ENCODE measurements at regions not wholly inside any gene's neighbourhood (a gene's known extent, or its start where the extent isn't known, plus 50 kb on each side); places are given as distances from the start of the nearest gene placed in this dataset.

DNA sequence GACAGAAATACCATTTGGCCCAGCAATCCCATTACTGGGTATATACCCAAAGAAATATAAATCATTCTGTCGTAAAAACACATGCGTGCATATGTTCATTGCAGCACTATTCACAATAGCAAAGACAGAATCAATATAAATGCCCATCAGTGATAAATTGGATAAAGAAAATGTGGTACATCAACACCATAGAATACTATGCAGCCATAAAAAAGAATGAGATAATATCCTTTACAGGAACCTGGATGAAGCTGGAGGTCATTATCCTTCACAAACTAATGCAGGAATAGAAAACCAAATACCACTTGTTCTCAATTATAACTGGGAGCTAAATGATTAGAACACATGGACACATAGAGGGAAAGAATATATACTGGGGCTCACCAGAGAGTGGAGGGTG is 109.6 kb upstream of the SLC35F3 start:
- no peak overlapping the region for H4K8ac ChIP-seq (replicated peaks; ENCODE audit: insufficient read length, low read depth, low read length)
- H3K4me2 ChIP-seq (ENCODE audit: insufficient read depth, insufficient read length, low read length): no peak overlapping the region
- H3K9me3 ChIP-seq (ENCODE audit: control insufficient read depth, low read depth, low read length): no peaks in the 10 kb centered on the region

More for the DNA sequence above, 109.6 kb upstream of the SLC35F3 start:
- no peak overlapping the region for H3K9ac ChIP-seq (ENCODE audit: extremely low read depth, insufficient read length, low read length)
- no peak overlapping the region for H2BK12ac ChIP-seq (ENCODE audit: insufficient read length, low read depth, low read length)
- no peak overlapping the region for H3K23ac ChIP-seq (ENCODE audit: insufficient read length, low read depth, low read length)
- H3K36me3 Mint-ChIP-seq (ENCODE audit: insufficient read depth in 1 of 3, low read depth in 3 of 3): peaks cover 0 to 13% (median 8%) of the 10 kb centered on the region in 3 experiments; a peak in 4 of 7 replicates
- no peak overlapping the region for H4K5ac ChIP-seq (ENCODE audit: insufficient read length, low read depth, low read length)
- H4K91ac ChIP-seq (ENCODE audit: insufficient read length, low read depth, low read length): no peak overlapping the region
- H3K79me1 ChIP-seq (ENCODE audit: insufficient read depth, low read depth, low read length, poor library complexity, severe bottlenecking): no peaks in the 10 kb centered on the region
- no peak overlapping the region for H2BK5ac ChIP-seq (ENCODE audit: insufficient read length, low read length)
- H3K9me3 Mint-ChIP-seq: peaks cover 20 to 31% of the 10 kb centered on the region in 2 experiments
- H3K27me3 Mint-ChIP-seq (ENCODE audit: low read depth): peaks cover 5% of the 10 kb centered on the region; the same call in 1 of the 2 replicates
- no peaks in the 10 kb centered on the region for H4K20me1 ChIP-seq (ENCODE audit: control insufficient read depth, insufficient read depth, insufficient read length)
- H3T11ph ChIP-seq (ENCODE audit: low read length): no peak overlapping the region
- H3K4ac ChIP-seq (ENCODE audit: low read depth, low read length): no peak overlapping the region
- H3K4me1 Mint-ChIP-seq: no peaks in the 10 kb centered on the region
- H2AFZ ChIP-seq (ENCODE audit: low read length): no peak overlapping the region
- H3K18ac ChIP-seq (ENCODE audit: insufficient read length, low read depth, low read length): no peak overlapping the region
- no peaks in the 10 kb centered on the region for H3K27me3 ChIP-seq (ENCODE audit: insufficient read depth, low read length)
- no peaks in the 10 kb centered on the region for H3K79me2 ChIP-seq (ENCODE audit: insufficient read depth, low read length)
- TF ChIP-seq, protein P1, sequence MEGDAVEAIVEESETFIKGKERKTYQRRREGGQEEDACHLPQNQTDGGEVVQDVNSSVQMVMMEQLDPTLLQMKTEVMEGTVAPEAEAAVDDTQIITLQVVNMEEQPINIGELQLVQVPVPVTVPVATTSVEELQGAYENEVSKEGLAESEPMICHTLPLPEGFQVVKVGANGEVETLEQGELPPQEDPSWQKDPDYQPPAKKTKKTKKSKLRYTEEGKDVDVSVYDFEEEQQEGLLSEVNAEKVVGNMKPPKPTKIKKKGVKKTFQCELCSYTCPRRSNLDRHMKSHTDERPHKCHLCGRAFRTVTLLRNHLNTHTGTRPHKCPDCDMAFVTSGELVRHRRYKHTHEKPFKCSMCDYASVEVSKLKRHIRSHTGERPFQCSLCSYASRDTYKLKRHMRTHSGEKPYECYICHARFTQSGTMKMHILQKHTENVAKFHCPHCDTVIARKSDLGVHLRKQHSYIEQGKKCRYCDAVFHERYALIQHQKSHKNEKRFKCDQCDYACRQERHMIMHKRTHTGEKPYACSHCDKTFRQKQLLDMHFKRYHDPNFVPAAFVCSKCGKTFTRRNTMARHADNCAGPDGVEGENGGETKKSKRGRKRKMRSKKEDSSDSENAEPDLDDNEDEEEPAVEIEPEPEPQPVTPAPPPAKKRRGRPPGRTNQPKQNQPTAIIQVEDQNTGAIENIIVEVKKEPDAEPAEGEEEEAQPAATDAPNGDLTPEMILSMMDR (conservative IDR thresholded peaks at IDR 0.05): no peak
- no peak overlapping the region for H2BK15ac ChIP-seq (ENCODE audit: low read depth, low read length)
- no peak overlapping the region for H2BK120ac ChIP-seq (ENCODE audit: low read depth, low read length, poor library complexity, severe bottlenecking)
- no peak overlapping the region for H3K27ac ChIP-seq (ENCODE audit: insufficient read length, low read depth, low read length)
- H3K27ac Mint-ChIP-seq: no peak overlapping the region
- H3K56ac ChIP-seq (ENCODE audit: insufficient read length, low read depth, low read length): no peak overlapping the region
- no peak overlapping the region for H3K4me3 Mint-ChIP-seq
- no peaks in the 10 kb centered on the region for H3K4me1 ChIP-seq (ENCODE audit: insufficient read depth, low read length)
- no CpG with 5 or more reads among the region's 2 CpGs for WGBS (ENCODE audit: extremely low coverage, insufficient read length, low lambda C conversion rate)
- H3K23me2 ChIP-seq (ENCODE audit: insufficient read length, low read depth, low read length, poor library complexity, severe bottlenecking): no peaks in the 10 kb centered on the region
- no peak overlapping the region for H2BK20ac ChIP-seq (ENCODE audit: low read depth, low read length, poor library complexity, severe bottlenecking)
- DNase-seq: no peak
- H3K14ac ChIP-seq (ENCODE audit: insufficient read depth, low read length): no peak overlapping the region
- H2AK5ac ChIP-seq (ENCODE audit: insufficient read length, low read length): no peak overlapping the region

Measured in H9 (cell line).